DMS 273 treated with DMSO at 0.1 percent for 48 hours (cell line): ENCODE measurements at regions not wholly inside any gene's neighbourhood (a gene's known extent, or its start where the extent isn't known, plus 50 kb on each side); places are given as distances from the start of the nearest gene placed in this dataset.
"Not testable (repeated sequence)": the region's sequence is repeated elsewhere in the genome, so short reads cannot be mapped to it uniquely, and the experiment has no call there.

Source experiments
- DNase-seq: peaks from one replicate; lab custom pipeline; 2025; lab: John Stamatoyannopoulos, UW

DNA sequence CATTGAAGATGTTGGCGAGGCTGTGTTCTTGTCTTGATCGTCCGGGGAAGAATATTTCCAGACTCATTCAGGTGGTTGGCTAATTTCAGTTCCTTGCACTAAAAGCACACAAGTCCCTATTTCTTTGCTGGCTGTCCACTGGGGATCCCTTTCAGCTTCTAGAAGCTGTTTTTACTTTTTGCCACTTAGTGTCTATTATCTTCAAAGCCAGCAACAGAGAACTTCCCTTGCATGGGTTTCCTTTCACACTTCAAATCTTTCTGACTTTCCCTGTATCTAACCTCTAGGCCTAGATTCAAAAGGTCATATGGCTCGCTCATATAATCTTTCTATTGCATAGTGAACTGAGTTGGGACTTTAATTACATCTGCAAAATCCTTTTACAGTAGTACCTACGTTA lies 215.3 kb upstream of the PCDH9 start:
- DNase-seq, result no peak

DNA sequence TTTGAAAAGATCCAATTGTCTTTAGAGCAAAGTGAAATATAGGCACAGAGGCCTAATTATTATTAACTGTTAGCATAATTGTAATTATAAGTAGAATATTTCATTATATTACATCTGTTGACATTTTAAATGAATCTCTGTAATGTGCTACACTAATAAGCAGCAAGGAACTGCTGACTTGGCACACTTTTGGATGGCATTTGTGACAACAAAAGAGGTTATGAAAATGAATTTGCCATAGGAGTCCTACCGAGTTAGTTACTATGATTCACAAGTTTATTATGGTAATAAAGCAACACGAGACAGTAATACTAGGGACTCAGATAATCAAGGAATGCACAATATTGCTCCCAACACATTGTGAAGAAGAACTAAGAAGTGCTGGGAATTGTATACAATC lies 213.8 kb upstream of the PCDH9 start:
- DNase-seq, result no peak

DNA sequence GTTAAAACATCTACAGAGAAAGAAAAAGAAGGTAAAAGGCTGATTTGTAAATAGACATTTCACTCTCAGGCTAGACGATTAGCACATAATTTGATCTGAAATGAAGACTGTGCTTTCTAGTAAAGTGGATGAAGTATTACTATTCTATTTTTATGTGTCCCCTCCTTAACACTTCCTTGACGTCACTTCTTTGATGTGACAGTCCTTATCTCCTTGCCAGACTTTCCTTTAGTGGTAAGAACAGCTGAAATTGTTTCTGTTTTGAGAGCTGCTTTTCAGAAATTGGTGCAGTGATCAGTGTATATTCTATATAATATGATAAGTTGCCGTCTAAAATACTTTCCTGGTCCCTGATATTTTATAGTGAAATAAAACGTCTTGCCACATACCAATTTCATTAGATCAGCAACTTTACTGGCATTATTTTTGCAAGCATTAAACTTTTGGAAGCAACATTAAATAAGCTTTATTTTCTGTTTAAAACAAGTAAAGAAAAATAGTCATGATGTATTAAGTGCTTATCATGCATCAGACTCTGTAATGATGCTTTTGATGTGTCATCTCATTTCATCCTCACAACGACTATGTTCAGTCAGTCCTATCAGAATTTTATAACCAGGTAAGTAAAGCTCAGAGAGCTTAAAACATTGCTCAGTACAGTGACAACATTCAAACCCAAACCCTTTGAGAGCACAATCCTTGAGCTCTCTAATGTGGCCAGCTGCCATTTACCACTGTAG lies 210.3 kb upstream of the PCDH9 start:
- DNase-seq, result no peak

DNA sequence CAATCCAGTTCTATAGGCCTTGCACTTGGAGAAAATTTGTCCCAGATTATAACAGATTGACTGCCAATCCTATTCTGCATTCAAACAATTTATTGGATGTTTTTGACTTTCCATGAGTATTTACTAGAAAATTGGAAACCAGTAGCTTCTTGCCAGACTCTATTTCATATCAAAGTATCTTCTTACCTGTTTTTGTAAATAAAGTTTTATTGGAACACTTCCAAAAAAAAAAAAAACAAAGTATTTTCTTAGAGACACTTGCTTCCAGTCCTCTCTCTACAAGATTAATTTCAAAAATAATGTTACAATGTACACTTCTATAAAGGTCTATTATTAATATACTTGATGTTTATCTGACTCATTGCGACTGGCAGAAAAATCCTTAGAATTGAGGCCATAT lies 209.2 kb upstream of the PCDH9 start:
- no peak for DNase-seq

DNA sequence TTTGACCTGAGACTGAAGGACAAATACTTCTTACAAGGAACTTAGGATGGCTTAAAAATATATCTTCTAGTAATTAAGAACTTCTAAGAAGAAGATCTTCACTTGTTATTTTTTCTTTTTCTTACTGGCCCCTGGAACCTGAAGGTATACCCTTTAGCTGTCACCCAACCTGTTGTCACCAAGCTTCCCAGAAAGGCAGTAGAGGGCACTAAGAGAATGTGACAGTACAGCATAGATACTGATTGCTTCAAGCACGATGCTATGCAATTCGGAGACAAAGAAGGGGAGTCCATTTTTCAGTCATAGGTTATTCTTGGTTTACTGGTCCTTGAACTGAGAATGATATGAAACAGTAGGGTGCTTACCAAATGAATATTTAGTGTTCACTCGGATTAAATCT lies 208.3 kb upstream of the PCDH9 start:
- no peak for DNase-seq

DNA sequence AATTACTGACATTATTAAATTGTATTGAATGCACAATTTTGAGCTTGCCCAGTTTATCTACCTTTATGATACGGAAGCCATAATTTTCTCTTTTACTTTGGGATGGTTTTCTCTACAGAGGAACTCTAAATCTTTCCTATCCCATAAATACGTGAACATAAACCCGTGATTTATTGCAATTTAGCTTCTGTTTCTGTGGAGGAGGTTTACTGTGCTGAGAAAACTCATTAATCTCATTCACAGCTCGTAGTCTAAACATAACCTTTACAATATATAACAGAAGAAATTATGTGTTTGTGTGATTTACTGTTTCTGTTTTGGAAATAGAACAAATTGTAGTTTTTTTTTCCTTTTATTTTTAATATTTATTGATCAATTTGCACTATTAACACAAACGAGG lies 207.1 kb upstream of the PCDH9 start:
- DNase-seq, result no peak

DNA sequence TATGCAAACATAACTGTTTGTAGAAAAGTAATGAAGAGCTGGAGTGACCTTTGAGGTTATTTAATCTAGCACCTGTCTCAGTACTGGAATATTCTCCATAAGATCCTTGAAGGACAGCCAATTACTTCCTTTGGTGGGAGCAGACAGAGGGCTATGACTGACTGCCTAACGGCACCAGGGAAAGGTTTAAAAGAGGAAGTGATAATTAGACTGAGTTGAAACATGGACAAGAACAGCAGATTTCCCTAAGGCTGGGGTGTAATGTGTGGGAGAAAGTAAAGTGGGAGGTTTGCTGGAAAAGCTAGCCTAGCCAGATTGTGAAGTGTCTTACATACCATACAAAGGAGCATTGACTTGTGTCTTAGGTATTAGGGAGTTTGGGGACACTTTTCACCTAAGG lies 191.3 kb upstream of the PCDH9 start:
- no peak for DNase-seq

DNA sequence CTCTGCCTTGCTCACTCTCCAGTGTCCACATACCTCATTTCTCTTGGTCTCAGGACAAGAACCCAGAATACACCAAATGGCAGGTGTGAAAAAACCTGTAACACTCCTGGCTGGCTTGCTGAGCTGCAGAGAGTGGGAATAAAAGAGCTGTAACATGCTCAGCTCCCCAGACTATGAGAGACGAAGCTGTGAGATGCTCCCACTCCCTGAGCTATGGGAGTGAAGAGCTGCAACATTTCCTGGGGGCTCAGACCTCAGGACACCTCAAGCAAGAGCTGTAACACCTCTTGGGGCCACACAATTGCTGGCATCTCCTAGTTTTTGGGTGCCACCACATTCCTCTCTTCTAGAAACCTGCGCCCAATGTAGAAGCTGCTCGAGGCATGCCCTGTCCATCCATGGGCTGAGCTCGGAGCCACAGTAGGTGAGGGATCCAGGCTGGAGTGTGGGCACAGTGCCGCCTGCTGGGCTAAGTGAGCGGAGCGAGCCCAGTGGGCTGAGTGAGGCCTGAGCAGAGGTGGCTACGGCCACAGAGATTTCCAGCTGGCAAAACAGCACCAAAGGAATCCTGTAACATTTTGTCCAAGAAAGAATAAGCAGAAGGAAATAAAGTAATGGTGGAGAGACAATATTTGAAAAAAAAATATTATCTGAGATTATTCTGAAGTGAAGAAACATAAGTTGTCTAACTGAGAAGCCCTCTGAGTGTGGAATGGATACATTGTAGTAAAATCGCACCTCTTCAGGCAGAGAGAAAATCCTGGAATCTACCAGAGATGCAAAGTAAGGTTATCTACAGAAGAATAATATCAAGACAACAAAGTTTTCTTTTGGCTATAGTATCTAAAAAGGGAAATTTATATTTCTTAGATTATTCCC lies 186.2 kb upstream of the PCDH9 start:
- no peak for DNase-seq

DNA sequence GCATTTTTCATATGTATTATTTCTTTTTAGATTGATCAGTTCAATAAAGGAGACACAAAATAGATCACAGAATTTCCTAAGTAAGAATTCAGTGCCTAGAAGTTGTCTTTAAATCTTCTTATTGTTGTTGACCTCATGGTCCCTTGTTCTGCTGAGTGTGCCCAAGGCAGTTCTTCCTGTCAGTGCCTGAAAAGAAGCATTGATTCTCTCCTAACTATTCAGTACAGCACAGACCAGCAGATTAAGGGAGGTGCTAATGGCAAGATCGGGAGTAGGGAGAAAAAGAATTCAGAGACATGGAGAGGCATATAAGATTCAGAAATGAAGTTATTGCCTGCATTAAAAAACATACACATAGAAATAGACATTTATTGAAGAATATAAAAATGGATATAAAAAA lies 180.5 kb upstream of the PCDH9 start:
- no peak for DNase-seq

DNA sequence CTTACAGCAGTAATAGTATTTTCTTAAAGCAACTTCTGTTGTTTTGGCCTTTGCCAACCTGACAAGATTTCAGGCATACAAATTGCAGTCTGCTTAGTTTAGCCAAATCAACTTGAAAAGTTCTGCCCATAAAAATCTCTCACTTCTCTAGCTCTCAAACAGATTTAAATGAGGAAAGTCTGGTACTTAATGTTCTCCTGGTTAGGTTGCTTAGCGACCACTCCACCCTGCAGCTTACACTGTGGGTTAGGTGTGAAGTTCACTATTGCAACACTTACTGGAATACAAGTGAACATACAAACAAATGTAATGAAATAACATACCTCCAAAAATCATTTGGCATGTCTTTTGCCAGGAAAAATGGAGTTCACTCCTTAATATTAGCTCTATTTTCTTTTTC lies 178.7 kb upstream of the PCDH9 start:
- no peak for DNase-seq

DNA sequence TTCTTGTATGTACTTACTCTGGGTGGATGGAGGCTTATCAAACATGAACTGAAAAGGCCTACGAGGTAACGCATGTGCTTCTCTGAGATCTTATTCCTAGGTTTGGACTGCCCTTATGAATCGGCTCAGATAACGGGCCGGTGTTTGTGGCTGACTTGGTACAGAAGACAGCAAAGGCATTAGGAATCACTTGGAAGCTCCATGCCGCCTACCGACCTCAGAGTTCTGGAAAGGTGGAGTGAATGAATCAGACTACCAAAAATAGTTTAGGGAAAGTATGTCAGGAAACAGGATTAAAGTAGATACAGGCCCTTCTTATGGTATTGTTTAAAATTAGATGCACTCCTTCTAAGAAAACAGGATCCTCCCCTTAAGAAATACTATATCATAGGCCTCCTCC lies 172.4 kb upstream of the PCDH9 start:
- no peak for DNase-seq

DNA sequence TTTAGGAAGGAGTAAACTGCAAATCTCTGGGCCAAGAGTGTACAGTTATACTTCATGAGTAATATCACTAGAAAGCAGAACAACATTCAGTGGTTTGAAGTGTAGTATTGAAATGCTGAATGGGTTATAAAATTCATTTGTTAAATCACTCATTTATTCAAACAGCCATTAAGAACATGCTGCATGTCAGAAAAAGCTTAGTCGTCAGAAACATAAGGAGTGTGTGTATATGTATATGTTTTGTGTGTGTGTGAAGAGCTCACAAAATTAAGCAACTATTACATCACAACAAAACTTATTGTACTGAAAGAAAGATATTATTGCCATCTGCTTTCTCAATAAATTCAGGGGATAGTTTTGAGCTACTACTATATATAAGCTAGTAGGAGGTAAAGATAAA lies 165.4 kb upstream of the PCDH9 start:
- DNase-seq, result no peak

DNA sequence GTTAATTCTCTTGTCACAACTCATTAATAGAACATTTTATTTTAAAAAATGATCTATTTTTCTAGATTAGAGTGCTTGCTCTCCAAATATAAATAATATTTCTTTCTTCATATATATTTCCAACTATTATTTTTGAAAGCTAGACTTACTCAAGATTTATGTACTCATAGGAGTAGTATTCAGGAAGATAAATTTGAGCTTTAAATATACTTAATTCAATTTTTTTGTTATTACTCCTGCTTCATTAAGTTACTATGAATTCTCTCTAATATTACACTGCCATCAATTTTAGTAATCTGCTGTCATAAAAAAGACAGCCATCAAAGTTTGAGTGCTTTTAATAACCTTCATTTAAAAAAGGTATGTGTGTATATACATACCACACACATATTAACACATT lies 161.9 kb upstream of the PCDH9 start:
- no peak for DNase-seq

DNA sequence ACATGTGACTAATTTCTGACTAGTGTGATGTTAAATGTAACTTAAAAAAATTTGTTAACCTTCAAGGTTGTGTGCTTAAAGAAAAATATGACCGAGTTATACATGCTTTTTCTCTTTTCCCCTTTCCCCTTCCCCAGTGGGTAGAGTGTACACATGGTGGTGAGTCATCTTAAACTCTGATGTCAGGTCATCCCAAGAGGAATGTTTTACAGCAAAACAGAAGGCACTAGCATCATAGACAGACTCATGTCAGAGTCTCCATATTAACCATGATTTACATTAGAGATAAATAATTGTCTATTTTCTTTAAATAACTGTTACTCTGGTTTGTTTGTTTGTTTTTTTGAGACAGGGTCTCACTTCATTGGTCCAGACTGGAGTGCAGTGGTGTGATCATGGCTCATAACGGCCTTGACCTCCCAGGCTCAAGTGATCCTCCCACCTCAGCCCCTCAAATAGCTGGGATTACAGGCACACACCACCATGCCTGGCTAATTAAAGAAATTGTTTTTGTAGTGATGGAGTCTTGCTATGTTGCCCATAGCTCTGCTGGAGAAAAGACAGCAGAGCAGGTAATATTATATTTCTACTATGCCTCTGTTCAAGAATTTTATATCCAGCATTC lies 160.4 kb upstream of the PCDH9 start:
- DNase-seq, result no peak

DNA sequence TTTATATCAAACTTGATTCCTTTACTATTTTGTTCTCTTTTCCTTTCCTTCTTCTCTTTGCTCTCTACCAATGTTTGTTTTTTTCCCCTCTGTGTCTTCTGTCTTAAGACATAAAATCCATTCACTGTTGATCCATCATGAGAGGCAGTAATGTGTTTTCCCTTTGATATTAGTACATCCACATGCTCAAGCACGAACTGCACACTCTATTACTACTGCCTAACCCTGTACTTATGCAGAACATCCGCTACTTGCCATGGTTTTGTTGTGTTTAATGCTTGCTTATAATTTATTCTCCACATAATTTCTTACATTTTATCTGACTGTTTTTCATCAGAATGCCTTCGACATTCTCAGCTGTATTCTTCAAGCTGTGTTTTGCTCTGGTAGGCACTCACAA lies 159.0 kb upstream of the PCDH9 start:
- no peak for DNase-seq

DNA sequence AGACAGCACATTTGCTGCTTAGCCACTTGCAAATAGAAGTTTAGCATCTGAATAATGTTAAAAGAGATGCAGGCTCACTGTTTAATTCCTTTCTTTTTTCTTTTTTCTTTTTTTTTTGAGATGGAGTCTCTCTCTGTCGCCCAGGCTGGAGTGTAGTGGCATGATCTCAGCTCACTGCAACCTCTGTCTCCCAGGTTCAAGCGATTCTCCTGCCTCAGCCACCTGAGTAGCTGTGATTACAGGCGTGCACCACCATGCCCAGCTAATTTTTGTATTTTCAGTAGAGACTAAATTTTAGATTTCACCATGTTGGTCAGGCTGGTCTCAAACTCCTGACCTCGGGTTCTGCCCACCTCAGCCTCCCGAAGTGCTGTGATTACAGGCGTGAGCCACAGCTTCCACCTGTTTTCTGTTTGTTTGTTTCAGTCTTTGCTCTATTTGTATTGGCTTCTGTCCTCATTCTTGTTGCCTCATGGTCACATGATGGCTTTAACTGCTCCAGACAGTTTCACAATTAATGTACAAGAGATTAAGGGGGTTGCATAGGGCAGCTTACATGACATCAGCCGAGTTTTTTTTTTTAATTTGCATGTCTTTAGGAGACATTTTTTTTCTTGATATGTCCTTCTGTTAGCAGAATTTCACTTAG lies 153.1 kb upstream of the PCDH9 start:
- DNase-seq, result not testable (repeated sequence)

DNA sequence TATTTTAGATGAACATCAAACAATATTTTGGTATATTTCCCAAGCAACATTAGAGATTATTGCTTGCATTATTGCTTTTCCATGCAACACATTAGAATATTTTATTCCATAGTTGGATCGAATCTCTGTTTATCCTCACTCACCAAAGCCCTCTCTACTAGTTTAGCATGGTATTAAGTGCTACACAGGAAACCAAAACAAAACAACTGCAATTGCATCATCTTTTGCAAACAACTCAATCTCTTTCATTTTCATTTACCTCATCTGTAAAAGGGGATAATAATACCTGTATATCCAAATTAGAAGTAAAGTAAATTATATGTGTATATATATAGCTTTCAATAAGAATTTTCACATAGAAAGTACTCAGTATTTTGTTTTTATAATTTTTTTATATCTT lies 147.8 kb upstream of the PCDH9 start:
- DNase-seq, result no peak

DNA sequence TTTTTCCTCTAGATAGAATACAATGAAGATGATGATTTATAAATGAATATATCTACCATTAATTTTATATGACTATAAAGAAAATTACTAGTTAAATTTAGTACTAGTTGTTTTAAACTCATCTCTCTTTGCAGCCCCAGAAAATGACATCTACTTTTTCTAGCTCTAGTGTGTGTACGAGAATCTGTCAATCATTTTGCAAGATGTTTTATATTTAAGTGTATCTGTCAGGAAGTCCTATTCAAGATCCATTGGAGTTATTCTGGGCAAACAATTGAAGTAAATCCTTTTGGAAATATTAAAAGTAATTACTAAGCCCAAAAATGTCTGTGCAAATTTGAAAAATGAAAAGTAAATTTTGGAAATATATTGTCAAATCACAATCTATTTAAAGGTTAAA lies 144.3 kb upstream of the PCDH9 start:
- no peak for DNase-seq

DNA sequence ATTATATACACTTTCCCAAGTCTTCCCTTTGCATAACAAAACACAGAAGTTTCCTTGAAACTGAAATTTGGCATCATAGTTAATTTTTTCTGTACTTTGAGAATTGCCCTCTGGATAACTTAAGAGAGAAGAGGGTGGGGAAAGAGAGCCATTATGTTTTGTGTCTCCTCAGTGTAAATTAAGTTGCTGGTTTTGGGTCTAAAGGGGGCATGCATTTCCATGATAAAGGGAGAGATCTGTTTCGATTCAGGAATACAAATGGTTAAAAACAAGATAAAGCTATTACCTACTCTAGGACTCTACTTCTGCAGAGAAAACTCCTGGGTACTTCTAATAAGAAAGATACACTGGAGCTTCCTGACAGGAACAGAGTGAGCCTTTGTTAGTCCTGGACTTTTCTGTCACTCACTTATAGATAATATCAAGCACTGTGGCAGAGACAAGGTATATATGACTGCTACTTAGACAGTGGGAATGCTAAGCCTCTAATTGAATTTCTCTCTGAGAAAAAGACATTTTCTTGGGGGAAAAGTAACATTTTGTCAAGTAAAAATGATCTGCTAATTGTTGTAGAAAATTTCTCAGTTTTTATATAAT lies 142.8 kb upstream of the PCDH9 start:
- no peak for DNase-seq

DNA sequence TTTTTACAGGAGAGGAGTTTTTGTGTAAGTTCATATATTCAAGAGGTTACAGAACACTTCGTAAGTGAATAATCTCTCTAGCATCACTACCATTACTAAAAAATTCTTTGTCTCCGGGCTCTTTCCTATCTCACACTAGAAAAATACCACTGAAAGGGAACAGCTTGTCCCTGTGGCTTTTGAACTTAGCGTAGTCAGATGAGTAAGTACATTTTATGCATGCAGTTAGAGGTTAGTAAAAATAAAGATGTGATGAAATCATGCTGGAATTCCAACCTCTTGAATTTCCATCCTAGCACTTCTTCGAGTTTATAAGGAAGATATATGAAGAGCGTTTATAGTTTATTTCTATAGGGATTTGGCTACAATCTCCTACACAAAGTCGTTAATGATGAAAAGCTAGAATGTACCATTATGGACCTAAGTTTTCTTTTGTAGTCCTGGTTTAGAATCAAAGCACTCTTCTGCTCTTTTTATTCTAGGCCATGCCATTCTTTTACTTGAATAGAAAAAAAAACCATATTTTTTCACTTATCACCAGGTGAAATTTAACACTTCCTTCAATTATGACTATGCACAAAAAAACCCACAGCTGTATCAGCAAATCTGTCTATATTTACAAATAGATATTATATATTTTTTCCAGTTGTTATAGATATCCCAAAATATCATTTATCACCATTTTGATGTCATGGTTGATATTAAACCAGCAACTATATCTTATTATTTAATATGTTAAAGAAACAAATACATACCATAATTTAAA lies 139.9 kb upstream of the PCDH9 start:
- DNase-seq, result no peak

DNA sequence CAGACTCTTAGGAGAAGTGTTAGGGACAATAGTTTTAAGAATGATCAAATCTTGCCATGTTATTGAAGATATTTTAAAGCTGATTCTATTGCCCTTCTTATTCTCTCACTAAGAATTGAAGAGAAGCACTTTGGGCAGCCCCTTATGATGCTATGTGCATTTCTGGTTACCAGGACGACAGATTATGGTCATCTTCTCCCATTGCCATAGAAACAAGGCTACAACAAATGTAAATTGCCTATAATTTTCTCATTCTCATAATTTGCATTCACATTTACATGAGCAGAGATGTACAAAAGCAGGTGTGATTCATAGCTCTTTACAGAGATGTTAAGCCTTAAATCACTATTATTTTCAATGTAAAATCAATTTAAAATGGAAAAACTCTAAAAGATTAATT lies 137.3 kb upstream of the PCDH9 start:
- DNase-seq, result no peak

DNA sequence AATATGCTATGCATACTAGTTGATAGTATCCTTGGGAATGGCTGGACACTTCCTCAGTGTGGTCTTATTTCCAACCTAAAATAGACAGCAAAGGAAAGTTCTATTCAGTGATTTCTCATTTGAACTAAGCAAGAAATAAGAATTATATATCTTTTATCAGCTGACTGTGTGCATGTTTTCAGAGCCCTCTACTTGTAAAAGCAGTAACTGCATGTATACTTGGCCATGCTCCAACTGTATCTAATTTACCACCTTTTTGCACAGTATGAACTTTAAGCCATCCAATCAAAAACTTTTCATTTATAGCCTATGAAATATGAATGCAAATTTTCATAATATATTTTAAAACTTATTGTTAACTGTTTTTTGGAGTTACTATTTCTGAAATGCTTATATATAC lies 136.4 kb upstream of the PCDH9 start:
- DNase-seq, result no peak
